Ascending aorta (tissue), 2 donors: ENCODE measurements at regions not wholly inside any gene's neighbourhood (a gene's known extent, or its start where the extent isn't known, plus 50 kb on each side); places are given as distances from the start of the nearest gene placed in this dataset.

Experiments used
- DNase-seq, 2 donors: peaks; one replicate each; pipeline ENCODE4 v3.0.0-alpha.2; 2019; ENCODE audit warnings: low spot score in 2 of 2
- H3K27ac ChIP-seq, 2 donors: fragments of 200-600 bp; sonication (generic); one replicate each; pipeline ENCODE4 v1.5.1; 2016 to 2017; ENCODE audit warnings: mild to moderate bottlenecking in 1 of 2
- H3K27me3 ChIP-seq: fragments of 200-600 bp; sonication (generic); one replicate; pipeline ENCODE4 v1.5.1; 2017
- H3K36me3 ChIP-seq, 2 donors: fragments of 200-600 bp; sonication (generic); one replicate each; pipeline ENCODE4 v1.5.1; 2016
- H3K4me1 ChIP-seq, 2 donors: fragments of 200-600 bp; sonication (generic); one replicate each; pipeline ENCODE4 v1.5.1; 2016 to 2017; ENCODE audit warnings: mild to moderate bottlenecking in 1 of 2
- H3K4me3 ChIP-seq, 2 donors: fragments of 200-600 bp; sonication (generic); one replicate each; pipeline ENCODE4 v1.5.1; 2016 to 2017; ENCODE audit warnings: mild to moderate bottlenecking in 1 of 2
- H3K9me3 ChIP-seq, 2 donors: fragments of 200-600 bp; sonication (generic); one replicate each; pipeline ENCODE4 v1.5.1; 2016
- CTCF ChIP-seq, 3 experiments: fragments of 200-600 bp in 2 of 3; fragments of 450-650 bp in 1 of 3; sonication (generic) in 2 of 3; IDR thresholded peaks; one replicate each; pipeline ENCODE4 v1.5.1; 2016 to 2019; ENCODE audit warnings: antibody characterized with exemption in 3 of 3, mild to moderate bottlenecking in 1 of 3, moderate library complexity in 1 of 3
- intact Hi-C: fragments of 100-400 bp; cut with DNase I; formaldehyde crosslinking; loops from one replicate; pipeline ENCODE4 v1.15.1; 2023

GRCh38 chr16:72442385-72443158 lies 270.6 kb upstream of the PMFBP1 start:
- no peaks in the 10 kb centered on the region for H3K9me3 ChIP-seq
- H3K4me3 ChIP-seq = no peak overlapping the region
- no peaks in the 10 kb centered on the region for H3K36me3 ChIP-seq
- DNase-seq = no peak
- TF ChIP-seq CTCF (IDR thresholded peaks at IDR 0.05) = no peak
- H3K27me3 ChIP-seq = no peaks in the 10 kb centered on the region
- H3K27ac ChIP-seq = no peak overlapping the region
- H3K4me1 ChIP-seq = no peaks in the 10 kb centered on the region
- intact Hi-C loops = no loop called here

GRCh38 chr16:72437891-72438290 lies 265.9 kb upstream of the PMFBP1 start:
- Histone ChIP-seq H3K4me3 (no peak overlapping the region), H3K36me3 (no peaks in the 10 kb centered on the region), H3K4me1 (no peaks in the 10 kb centered on the region), H3K27me3 (no peaks in the 10 kb centered on the region), H3K27ac (no peak overlapping the region), H3K9me3 (peaks cover 0 to 13% of the 10 kb centered on the region in 2 donors)
- no peak for TF ChIP-seq CTCF (IDR thresholded peaks at IDR 0.05)
- intact Hi-C loops = no loop called here
- no peak for DNase-seq

- Histone ChIP-seq H3K9me3 (peaks cover 0 to 13% of the 10 kb centered on the region in 2 donors), H3K36me3 (no peaks in the 10 kb centered on the region), H3K27ac (no peak overlapping the region), H3K27me3 (no peaks in the 10 kb centered on the region), H3K4me1 (no peaks in the 10 kb centered on the region), H3K4me3 (no peak overlapping the region)
- no peak for DNase-seq
- intact Hi-C loops = no loop called here
- TF ChIP-seq CTCF (IDR thresholded peaks at IDR 0.05) = no peak
Measured at GRCh38 chr16:72434159-72434558, 262.2 kb upstream of the PMFBP1 start.

GRCh38 chr16:72430121-72430520 lies 258.2 kb upstream of the PMFBP1 start:
- no peaks in the 10 kb centered on the region for H3K4me1 ChIP-seq
- DNase-seq = no peak
- intact Hi-C loops = no loop called here
- H3K36me3 ChIP-seq = no peaks in the 10 kb centered on the region
- H3K9me3 ChIP-seq = peaks cover 0 to 13% of the 10 kb centered on the region in 2 donors
- no peak overlapping the region for H3K4me3 ChIP-seq
- H3K27me3 ChIP-seq = no peaks in the 10 kb centered on the region
- H3K27ac ChIP-seq = no peak overlapping the region
- no peak for TF ChIP-seq CTCF (IDR thresholded peaks at IDR 0.05)

- no peak for TF ChIP-seq CTCF (IDR thresholded peaks at IDR 0.05)
- intact Hi-C loops = no loop called here
Measured at GRCh38 chr16:72429671-72430081, 257.7 kb upstream of the PMFBP1 start.

More at GRCh38 chr16:72429671-72430081, 257.7 kb upstream of the PMFBP1 start:
- no peak overlapping the region for H3K27ac ChIP-seq
- DNase-seq = no peak
- no peaks in the 10 kb centered on the region for H3K36me3 ChIP-seq
- H3K4me3 ChIP-seq = no peak overlapping the region
- no peaks in the 10 kb centered on the region for H3K4me1 ChIP-seq
- H3K9me3 ChIP-seq = peaks cover 0 to 10% of the 10 kb centered on the region in 2 donors
- no peaks in the 10 kb centered on the region for H3K27me3 ChIP-seq
